CD14-positive monocyte (primary cell): ENCODE measurements at regions not wholly inside any gene's neighbourhood (a gene's known extent, or its start where the extent isn't known, plus 50 kb on each side); places are given as distances from the start of the nearest gene placed in this dataset.

ENCODE experiments used
- DNase-seq, 3 donors: peaks; one replicate each; pipeline ENCODE4 v3.0.0-alpha.2; 2011 to 2022
- H2AFZ ChIP-seq: 2 replicates; pipeline ENCODE4 v1.6.0; 2012; ENCODE audit warnings: mild to moderate bottlenecking, low read depth, low read length, inconsistent platforms; ENCODE audit not compliant: insufficient read depth, poor library complexity, severe bottlenecking
- H3K27ac ChIP-seq, 2 donors: 1 replicate in 1 of 2; 2 replicates in 1 of 2; pipeline ENCODE4 v1.5.1; 2012 to 2013; ENCODE audit warnings: low read length in 2 of 2, control low read depth in 1 of 2, inconsistent platforms in 1 of 2, low read depth in 1 of 2, mild to moderate bottlenecking in 1 of 2
- H3K27me3 ChIP-seq, 2 donors: one replicate each; pipeline versions ENCODE4 v1.6.0 to v1.6.1; 2011 to 2013; ENCODE audit warnings: low read length in 2 of 2; ENCODE audit not compliant: control insufficient read depth in 2 of 2, insufficient read depth in 2 of 2
- H3K36me3 ChIP-seq, 2 donors: replicated peaks in 1 of 2; 1 replicate in 1 of 2; 2 replicates in 1 of 2; pipeline versions ENCODE4 v1.5.1 to v1.6.1; 2012 to 2013; ENCODE audit warnings: low read length in 2 of 2, control low read depth in 1 of 2, inconsistent platforms in 1 of 2, mild to moderate bottlenecking in 1 of 2; ENCODE audit not compliant: insufficient read depth in 2 of 2, control insufficient read depth in 1 of 2
- H3K4me1 ChIP-seq, 2 donors: 1 replicate in 1 of 2; 2 replicates in 1 of 2; pipeline versions ENCODE4 v1.5.1 to v1.6.1; 2012 to 2013; ENCODE audit warnings: low read length in 2 of 2, control low read depth in 1 of 2, inconsistent platforms in 1 of 2, mild to moderate bottlenecking in 1 of 2, moderate library complexity in 1 of 2; ENCODE audit not compliant: insufficient read depth in 2 of 2, control insufficient read depth in 1 of 2
- H3K4me2 ChIP-seq: replicated peaks from 2 replicates; pipeline ENCODE3; 2012; ENCODE audit warnings: low read length, moderate library complexity, mild to moderate bottlenecking; ENCODE audit not compliant: poor library complexity, severe bottlenecking; ENCODE audit errors: extremely low read depth
- H3K4me3 ChIP-seq, 3 experiments: fragments of 200-600 bp in 1 of 3; sonication (generic) in 1 of 3; replicated peaks in 1 of 3; 1 replicate in 2 of 3; 2 replicates in 1 of 3; pipeline ENCODE4 v1.5.1; 2011 to 2013; ENCODE audit warnings: low read length in 3 of 3, mild to moderate bottlenecking in 3 of 3, control low read depth in 2 of 3, low read depth in 2 of 3, inconsistent platforms in 1 of 3, moderate library complexity in 1 of 3
- H3K79me2 ChIP-seq: 2 replicates; pipeline ENCODE4 v1.6.0; 2012; ENCODE audit warnings: mild to moderate bottlenecking, control low read depth, inconsistent platforms, low read length, moderate library complexity; ENCODE audit not compliant: insufficient read depth
- H3K9ac ChIP-seq: 2 replicates; pipeline ENCODE4 v1.6.0; 2017; ENCODE audit warnings: low read length, mild to moderate bottlenecking; ENCODE audit not compliant: insufficient read depth, poor library complexity, severe bottlenecking
- H3K9me3 ChIP-seq, 2 donors: replicated peaks in 1 of 2; 1 replicate in 1 of 2; 2 replicates in 1 of 2; pipeline versions ENCODE4 v1.5.1 to v1.6.1; 2012 to 2013; ENCODE audit warnings: low read length in 2 of 2, control low read depth in 1 of 2; ENCODE audit not compliant: control insufficient read depth in 1 of 2, insufficient read depth in 1 of 2
- H4K20me1 ChIP-seq: 2 replicates; pipeline ENCODE4 v1.6.0; 2012; ENCODE audit warnings: mild to moderate bottlenecking, low read length, control low read depth, moderate library complexity; ENCODE audit not compliant: insufficient read depth
- H3K27ac Mint-ChIP-seq, 7 donors: one replicate each; pipeline ENCODE4 v1.8.0; 2020; ENCODE audit warnings: mild to moderate bottlenecking in 7 of 7, mixed read lengths in 7 of 7, moderate library complexity in 6 of 7, inconsistent platforms in 2 of 7
- H3K27me3 Mint-ChIP-seq, 3 donors: one replicate each; pipeline ENCODE4 v1.8.0; 2021 to 2022; ENCODE audit warnings: low read depth in 3 of 3, mild to moderate bottlenecking in 3 of 3, mixed read lengths in 3 of 3, moderate library complexity in 3 of 3, inconsistent platforms in 1 of 3
- H3K36me3 Mint-ChIP-seq, 2 donors: one replicate each; pipeline ENCODE4 v1.8.0; 2020; ENCODE audit warnings: mixed read lengths in 2 of 2, inconsistent platforms in 1 of 2, mild to moderate bottlenecking in 1 of 2
- H3K4me1 Mint-ChIP-seq: one replicate; pipeline ENCODE4 v1.8.0; 2020; ENCODE audit warnings: mild to moderate bottlenecking, mixed read lengths
- H3K4me3 Mint-ChIP-seq, 2 donors: one replicate each; pipeline ENCODE4 v1.8.0; 2020; ENCODE audit warnings: mild to moderate bottlenecking in 2 of 2, mixed read lengths in 2 of 2, moderate library complexity in 1 of 2
- H3K9me3 Mint-ChIP-seq, 7 donors: one replicate each; pipeline ENCODE4 v1.8.0; 2020 to 2022; ENCODE audit warnings: mixed read lengths in 7 of 7, mild to moderate bottlenecking in 6 of 7, moderate library complexity in 6 of 7, inconsistent platforms in 2 of 7
- CTCF ChIP-seq: fragments of 200-600 bp; IDR thresholded peaks from one replicate; pipeline ENCODE4 v1.8.0; 2022; ENCODE audit warnings: antibody characterized with exemption, mild to moderate bottlenecking
- WGBS: methylation state at CpG from one replicate; pipeline ENCODE4 v1.1.5; 2013; ENCODE audit warnings: missing lambda C conversion rate; ENCODE audit not compliant: insufficient coverage; 5-methylcytosine and 5-hydroxymethylcytosine counted together
- intact Hi-C, 2 donors: fragments of 100-400 bp; cut with micrococcal nuclease; formaldehyde crosslinking; loops; one replicate each; pipeline versions ENCODE4 v1.15.0 to v1.15.1; 2023

GRCh38 chr3:190746986-190747385 lies 115.5 kb downstream of the GMNC start:
- no peak for TF ChIP-seq CTCF
- Histone ChIP-seq H2AFZ (no peak overlapping the region), H3K4me1 (no peaks in the 10 kb centered on the region)

DNA sequence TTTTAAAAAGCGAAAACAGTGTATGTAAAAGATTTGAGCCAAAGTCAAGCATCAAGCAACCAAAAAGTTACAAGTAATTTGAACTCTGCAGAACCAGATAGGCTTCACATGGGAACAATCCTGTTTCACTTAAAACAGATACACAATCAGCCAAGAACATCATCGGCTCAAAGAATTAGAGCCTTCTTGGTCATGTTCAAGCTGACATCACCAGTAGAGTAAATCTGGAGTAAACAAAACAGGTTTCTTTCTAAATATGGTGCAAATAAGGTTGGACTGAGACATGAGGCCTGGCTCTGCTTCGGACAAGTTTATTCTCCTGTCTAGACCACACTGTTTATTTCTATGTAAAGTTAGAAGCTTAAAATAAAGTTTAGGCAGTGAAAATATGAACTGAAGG lies 116.0 kb downstream of the GMNC start:
- Mint-ChIP-seq H3K27me3 (peaks cover 0 to 2% (median 0%) of the 10 kb centered on the region in 3 donors), H3K4me3 (no peak overlapping the region), H3K4me1 (no peaks in the 10 kb centered on the region), H3K36me3 (no peaks in the 10 kb centered on the region), H3K27ac (no peak overlapping the region), H3K9me3 (peaks cover 0 to 7% (median 2%) of the 10 kb centered on the region in 7 donors)
- intact Hi-C loops: no loop called here
- Histone ChIP-seq H3K79me2 (no peaks in the 10 kb centered on the region), H3K9me3 (no peaks in the 10 kb centered on the region), H3K4me1 (no peaks in the 10 kb centered on the region), H3K36me3 (no peaks in the 10 kb centered on the region), H3K4me3 (no peak overlapping the region), H3K27me3 (no peaks in the 10 kb centered on the region), H3K4me2 (no peak overlapping the region), H2AFZ (no peak overlapping the region), H3K9ac (no peak overlapping the region), H3K27ac (no peak overlapping the region), H4K20me1 (no peaks in the 10 kb centered on the region)
- no CpG with 5 or more reads among the region's 3 CpGs for WGBS
- TF ChIP-seq CTCF: no peak
- no peak for DNase-seq

More at GRCh38 chr3:190746986-190747385, 115.5 kb downstream of the GMNC start:
- Histone ChIP-seq H3K27me3 (no peaks in the 10 kb centered on the region), H3K4me3 (no peak overlapping the region), H3K9me3 (no peaks in the 10 kb centered on the region), H3K4me2 (no peak overlapping the region), H3K36me3 (no peaks in the 10 kb centered on the region), H3K79me2 (no peaks in the 10 kb centered on the region), H3K27ac (no peak overlapping the region), H4K20me1 (no peaks in the 10 kb centered on the region), H3K9ac (no peak overlapping the region)
- Mint-ChIP-seq H3K27ac (no peak overlapping the region), H3K27me3 (no peaks in the 10 kb centered on the region), H3K9me3 (peaks cover 0 to 3% (median 0%) of the 10 kb centered on the region in 7 donors), H3K4me3 (no peak overlapping the region), H3K4me1 (no peaks in the 10 kb centered on the region), H3K36me3 (no peaks in the 10 kb centered on the region)
- no peak for DNase-seq
- intact Hi-C loops: no loop called here
- no CpG with 5 or more reads among the region's 2 CpGs for WGBS
